ENCODE measurements at regions not wholly inside any gene's neighbourhood (a gene's known extent, or its start where the extent isn't known, plus 50 kb on each side); places are given as distances from the start of the nearest gene placed in this dataset.

GRCh38 chr12:28885928-28886327 is 263.1 kb upstream of the FAR2 start:
- no peak for DNase-seq
- Mint-ChIP-seq H3K27ac (no peak overlapping the region), H3K4me1 (no peaks in the 10 kb centered on the region), H3K9me3 (peaks cover 4 to 7% of the 10 kb centered on the region in 2 donors), H3K27me3 (ENCODE audit: low read depth in 2 of 2) (no peaks in the 10 kb centered on the region), H3K4me3 (no peak overlapping the region), H3K36me3 (no peaks in the 10 kb centered on the region)
- intact Hi-C loops (cut with micrococcal nuclease) = no loop called here
- no peaks in the 10 kb centered on the region for H3K36me3 ChIP-seq (ENCODE audit: control insufficient read depth, insufficient read depth, low read length)
- 83% methylated on average over 2 of the region's 2 CpGs for WGBS (ENCODE audit: insufficient coverage)
- no peak overlapping the region for H3K4me3 ChIP-seq (ENCODE audit: low read length)
- H3K27me3 ChIP-seq (ENCODE audit: control insufficient read depth, insufficient read depth, low read length) = no peaks in the 10 kb centered on the region
- no peaks in the 10 kb centered on the region for H3K9me3 ChIP-seq (ENCODE audit: control insufficient read depth, insufficient read depth, low read length)
- ATAC-seq = no peak
- TF ChIP-seq, protein P1, sequence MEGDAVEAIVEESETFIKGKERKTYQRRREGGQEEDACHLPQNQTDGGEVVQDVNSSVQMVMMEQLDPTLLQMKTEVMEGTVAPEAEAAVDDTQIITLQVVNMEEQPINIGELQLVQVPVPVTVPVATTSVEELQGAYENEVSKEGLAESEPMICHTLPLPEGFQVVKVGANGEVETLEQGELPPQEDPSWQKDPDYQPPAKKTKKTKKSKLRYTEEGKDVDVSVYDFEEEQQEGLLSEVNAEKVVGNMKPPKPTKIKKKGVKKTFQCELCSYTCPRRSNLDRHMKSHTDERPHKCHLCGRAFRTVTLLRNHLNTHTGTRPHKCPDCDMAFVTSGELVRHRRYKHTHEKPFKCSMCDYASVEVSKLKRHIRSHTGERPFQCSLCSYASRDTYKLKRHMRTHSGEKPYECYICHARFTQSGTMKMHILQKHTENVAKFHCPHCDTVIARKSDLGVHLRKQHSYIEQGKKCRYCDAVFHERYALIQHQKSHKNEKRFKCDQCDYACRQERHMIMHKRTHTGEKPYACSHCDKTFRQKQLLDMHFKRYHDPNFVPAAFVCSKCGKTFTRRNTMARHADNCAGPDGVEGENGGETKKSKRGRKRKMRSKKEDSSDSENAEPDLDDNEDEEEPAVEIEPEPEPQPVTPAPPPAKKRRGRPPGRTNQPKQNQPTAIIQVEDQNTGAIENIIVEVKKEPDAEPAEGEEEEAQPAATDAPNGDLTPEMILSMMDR (IDR thresholded peaks at IDR 0.05) = no peak
- H3K4me1 ChIP-seq (ENCODE audit: control insufficient read depth, insufficient read depth, low read length) = no peaks in the 10 kb centered on the region
- no peak overlapping the region for H3K27ac ChIP-seq (ENCODE audit: low read length)

DNA sequence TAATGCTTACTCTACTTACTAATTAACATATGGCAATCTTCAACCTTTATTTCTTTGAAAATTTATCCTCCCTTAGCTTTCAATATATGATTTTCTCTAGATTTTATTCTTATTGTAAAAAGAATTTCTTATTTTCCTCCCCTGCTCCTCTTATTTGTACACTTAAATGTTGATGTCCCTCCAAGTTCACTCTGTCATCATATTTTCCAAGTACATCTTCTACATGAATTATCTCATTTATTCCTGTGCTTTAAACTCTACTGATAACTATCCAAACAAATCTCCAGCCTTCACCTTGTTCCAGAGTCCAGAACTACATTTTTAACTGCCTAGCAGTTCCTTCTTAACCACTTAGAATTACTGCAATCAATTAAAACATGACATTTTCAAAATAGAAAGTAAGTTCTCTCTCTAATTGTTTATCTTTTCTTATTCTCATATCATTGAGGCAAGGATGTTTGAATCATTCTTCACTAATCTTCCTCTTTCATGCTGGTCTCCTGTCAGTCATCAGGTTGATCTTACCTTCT is 261.6 kb upstream of the FAR2 start:
- Mint-ChIP-seq H3K4me1 (no peaks in the 10 kb centered on the region), H3K4me3 (no peak overlapping the region), H3K36me3 (no peaks in the 10 kb centered on the region), H3K27me3 (ENCODE audit: low read depth in 2 of 2) (no peaks in the 10 kb centered on the region), H3K9me3 (peaks cover 4 to 9% of the 10 kb centered on the region in 2 donors), H3K27ac (no peak overlapping the region)
- intact Hi-C loops (cut with micrococcal nuclease) = no loop called here
- TF ChIP-seq, protein P1 (IDR thresholded peaks at IDR 0.05) = no peak
- Histone ChIP-seq H3K27ac (ENCODE audit: low read length) (no peak overlapping the region), H3K4me1 (ENCODE audit: control insufficient read depth, insufficient read depth, low read length) (no peaks in the 10 kb centered on the region), H3K9me3 (ENCODE audit: control insufficient read depth, insufficient read depth, low read length) (no peaks in the 10 kb centered on the region), H3K4me3 (ENCODE audit: low read length) (no peak overlapping the region), H3K27me3 (ENCODE audit: control insufficient read depth, insufficient read depth, low read length) (no peaks in the 10 kb centered on the region), H3K36me3 (ENCODE audit: control insufficient read depth, insufficient read depth, low read length) (no peaks in the 10 kb centered on the region)
- ATAC-seq = no peak
- no peak for DNase-seq

GRCh38 chr12:28890664-28891063 is 258.4 kb upstream of the FAR2 start:
- no peak for ATAC-seq

GRCh38 chr12:28891126-28891525 is 258.0 kb upstream of the FAR2 start:
- no peaks in the 10 kb centered on the region for H3K27me3 ChIP-seq (ENCODE audit: control insufficient read depth, insufficient read depth, low read length)
- H3K4me1 ChIP-seq (ENCODE audit: control insufficient read depth, insufficient read depth, low read length) = no peaks in the 10 kb centered on the region
- no peak overlapping the region for H3K4me3 Mint-ChIP-seq
- H3K27me3 Mint-ChIP-seq (ENCODE audit: low read depth in 2 of 2) = no peaks in the 10 kb centered on the region
- DNase-seq = no peak
- H3K36me3 Mint-ChIP-seq = no peaks in the 10 kb centered on the region
- no peaks in the 10 kb centered on the region for H3K36me3 ChIP-seq (ENCODE audit: control insufficient read depth, insufficient read depth, low read length)
- no peak overlapping the region for H3K27ac Mint-ChIP-seq
- intact Hi-C loops (cut with micrococcal nuclease) = no loop called here
- H3K4me3 ChIP-seq (ENCODE audit: low read length) = no peak overlapping the region
- ATAC-seq = no peak
- H3K9me3 ChIP-seq (ENCODE audit: control insufficient read depth, insufficient read depth, low read length) = no peaks in the 10 kb centered on the region
- no peaks in the 10 kb centered on the region for H3K4me1 Mint-ChIP-seq
- peaks cover 4 to 9% of the 10 kb centered on the region in 2 donors for H3K9me3 Mint-ChIP-seq
- H3K27ac ChIP-seq (ENCODE audit: low read length) = no peak overlapping the region
- TF ChIP-seq, protein P1 (IDR thresholded peaks at IDR 0.05) = no peak

More at GRCh38 chr12:28890664-28891063, 258.4 kb upstream of the FAR2 start:
- no peaks in the 10 kb centered on the region for H3K4me1 ChIP-seq (ENCODE audit: control insufficient read depth, insufficient read depth, low read length)
- no peak for DNase-seq
- H3K27ac ChIP-seq (ENCODE audit: low read length) = no peak overlapping the region
- no peak overlapping the region for H3K4me3 ChIP-seq (ENCODE audit: low read length)
- H3K4me3 Mint-ChIP-seq = no peak overlapping the region
- H3K36me3 Mint-ChIP-seq = no peaks in the 10 kb centered on the region
- H3K27me3 ChIP-seq (ENCODE audit: control insufficient read depth, insufficient read depth, low read length) = no peaks in the 10 kb centered on the region
- no peaks in the 10 kb centered on the region for H3K4me1 Mint-ChIP-seq
- 94% methylated on average over 4 of the region's 4 CpGs for WGBS (ENCODE audit: insufficient coverage)
- no peak overlapping the region for H3K27ac Mint-ChIP-seq
- intact Hi-C loops (cut with micrococcal nuclease) = no loop called here
- TF ChIP-seq, protein P1 (IDR thresholded peaks at IDR 0.05) = no peak
- H3K9me3 Mint-ChIP-seq = peaks cover 4 to 9% of the 10 kb centered on the region in 2 donors
- H3K9me3 ChIP-seq (ENCODE audit: control insufficient read depth, insufficient read depth, low read length) = no peaks in the 10 kb centered on the region
- no peaks in the 10 kb centered on the region for H3K27me3 Mint-ChIP-seq (ENCODE audit: low read depth in 2 of 2)
- H3K36me3 ChIP-seq (ENCODE audit: control insufficient read depth, insufficient read depth, low read length) = no peaks in the 10 kb centered on the region

Measured in natural killer cell (primary cell).